Choroid plexus epithelial cell (primary cell): ENCODE measurements at regions not wholly inside any gene's neighbourhood (a gene's known extent, or its start where the extent isn't known, plus 50 kb on each side); places are given as distances from the start of the nearest gene placed in this dataset.
A peak's percentile ranks its signal among the peaks of the same experiment; 100 is the strongest.
"Not testable (repeated sequence)": the region's sequence is repeated elsewhere in the genome, so short reads cannot be mapped to it uniquely, and the experiment has no call there.

Experiments used
- DNase-seq: peaks from one replicate; pipeline ENCODE4 v3.0.0-alpha.2; 2010; ENCODE audit warnings: low read depth
- H3K4me3 ChIP-seq: 2 replicates; pipeline ENCODE4 v1.5.1; 2011; ENCODE audit warnings: low read depth, mild to moderate bottlenecking, control low read depth, low read length, moderate library complexity
- CTCF ChIP-seq: conservative IDR thresholded peaks from 2 replicates; pipeline ENCODE4 v1.5.1; 2011; ENCODE audit warnings: low read depth, mild to moderate bottlenecking, control low read depth, inconsistent platforms, low read length, moderate library complexity

- not testable (repeated sequence) for DNase-seq
These were observed 905.9 kb downstream of the SPATA31A6 start for GRCh38 chr9:43089337-43089736.

GRCh38 chr9:43110376-43110775 is 926.9 kb downstream of the SPATA31A6 start:
- H3K4me3 ChIP-seq, DNase-seq: not testable (repeated sequence)

More at GRCh38 chr9:43089337-43089736, 905.9 kb downstream of the SPATA31A6 start:
- H3K4me3 ChIP-seq = not testable (repeated sequence)

- not testable (repeated sequence) for DNase-seq, H3K4me3 ChIP-seq
These were observed 929.4 kb downstream of the SPATA31A6 start for GRCh38 chr9:43112846-43113245.

- peak; percentile 18 for DNase-seq
- not testable (repeated sequence) for H3K4me3 ChIP-seq
These were observed 932.4 kb downstream of the SPATA31A6 start for GRCh38 chr9:43115813-43116229.

GRCh38 chr9:43118088-43118865 is 934.8 kb downstream of the SPATA31A6 start:
- not testable (repeated sequence) for DNase-seq, H3K4me3 ChIP-seq

- not testable (repeated sequence) for DNase-seq, H3K4me3 ChIP-seq
These were observed 936.1 kb downstream of the SPATA31A6 start for GRCh38 chr9:43119565-43119964.

GRCh38 chr9:43119978-43120377 is 936.5 kb downstream of the SPATA31A6 start:
- not testable (repeated sequence) for H3K4me3 ChIP-seq

GRCh38 chr9:43125894-43126293 is 942.4 kb downstream of the SPATA31A6 start:
- DNase-seq, H3K4me3 ChIP-seq: not testable (repeated sequence)

More at GRCh38 chr9:43119978-43120377, 936.5 kb downstream of the SPATA31A6 start:
- DNase-seq = not testable (repeated sequence)

- not testable (repeated sequence) for DNase-seq, H3K4me3 ChIP-seq
These were observed 943.7 kb downstream of the SPATA31A6 start for GRCh38 chr9:43127026-43127775.

GRCh38 chr9:43127949-43128348 is 944.5 kb downstream of the SPATA31A6 start:
- not testable (repeated sequence) for H3K4me3 ChIP-seq, DNase-seq
- TF ChIP-seq CTCF = peak; percentile 13

- peak; percentile 77 for DNase-seq
- not testable (repeated sequence) for H3K4me3 ChIP-seq
These were observed 947.3 kb downstream of the SPATA31A6 start for GRCh38 chr9:43130744-43131171.

GRCh38 chr9:43135440-43135839 is 952.0 kb downstream of the SPATA31A6 start:
- DNase-seq = peak; percentile 62
- not testable (repeated sequence) for H3K4me3 ChIP-seq

- H3K4me3 ChIP-seq = not testable (repeated sequence)
- DNase-seq = peak; percentile 44
These were observed 955.5 kb downstream of the SPATA31A6 start for GRCh38 chr9:43138909-43139308.

GRCh38 chr9:43139349-43139748 is 955.9 kb downstream of the SPATA31A6 start:
- not testable (repeated sequence) for DNase-seq, H3K4me3 ChIP-seq

GRCh38 chr9:43139878-43140608 is 956.6 kb downstream of the SPATA31A6 start:
- DNase-seq = peak; percentile 79
- not testable (repeated sequence) for H3K4me3 ChIP-seq
